HG02798 (cell line): ENCODE measurements at regions not wholly inside any gene's neighbourhood (a gene's known extent, or its start where the extent isn't known, plus 50 kb on each side); places are given as distances from the start of the nearest gene placed in this dataset.
"Not testable (repeated sequence)": the region's sequence is repeated elsewhere in the genome, so short reads cannot be mapped to it uniquely, and the experiment has no call there.

Source experiments
- ATAC-seq: cut with Tn5 transposase; IDR thresholded peaks from one replicate; pipeline ENCODE4 v1.9.1; 2021; ENCODE audit warnings: mild to moderate bottlenecking; ENCODE audit not compliant: unreplicated experiment, poor library complexity

- no peak for ATAC-seq
These were observed 112.1 kb upstream of the FHL2 start for GRCh38 chr2:105510761-105511528.

DNA sequence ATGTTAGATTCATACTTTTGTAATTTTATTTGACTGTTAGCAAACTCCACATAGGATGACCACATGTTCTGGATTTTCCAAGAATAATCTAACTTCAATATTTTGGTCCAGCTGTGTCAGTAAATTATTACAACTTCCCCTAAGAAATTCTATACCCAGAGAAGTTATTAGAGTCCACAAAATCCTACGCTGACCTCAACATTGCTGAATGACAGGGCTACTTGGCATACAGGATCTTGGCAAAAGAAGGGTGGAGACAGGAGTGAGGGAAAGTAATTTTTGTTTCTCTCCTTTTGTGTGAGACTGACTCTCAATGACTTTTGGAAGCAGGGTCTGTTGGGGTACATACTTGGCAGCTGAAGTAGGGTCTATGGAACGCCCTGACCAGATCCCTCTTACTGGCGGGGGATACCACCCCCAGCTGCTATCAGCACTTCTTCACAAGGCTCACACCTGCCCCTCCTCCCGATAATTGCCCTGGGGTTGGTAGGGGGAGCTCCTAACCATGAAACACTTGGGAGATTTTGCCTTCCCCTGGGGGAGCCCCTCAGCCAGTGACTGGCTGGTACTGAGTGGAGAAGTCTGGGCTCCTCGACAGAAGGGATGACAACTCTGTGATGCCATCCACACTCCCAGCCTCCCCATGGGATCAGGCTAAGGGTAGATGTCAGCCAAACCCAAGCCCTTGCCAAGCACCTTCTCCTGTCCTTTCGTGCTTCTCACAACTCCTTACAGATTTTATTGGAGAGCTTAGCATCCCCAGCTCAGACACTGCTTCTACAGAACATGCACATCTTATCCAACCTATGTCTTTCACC, 110.6 kb upstream of the FHL2 start:
- no peak for ATAC-seq

- ATAC-seq: not testable (repeated sequence)
These were observed 108.0 kb upstream of the FHL2 start for GRCh38 chr2:105506860-105507259.

- no peak for ATAC-seq
These were observed 105.6 kb upstream of the FHL2 start for GRCh38 chr2:105504459-105504858.

GRCh38 chr2:105502625-105503334, 103.9 kb upstream of the FHL2 start:
- no peak for ATAC-seq

GRCh38 chr2:105498281-105498846, 99.5 kb upstream of the FHL2 start:
- no peak for ATAC-seq

DNA sequence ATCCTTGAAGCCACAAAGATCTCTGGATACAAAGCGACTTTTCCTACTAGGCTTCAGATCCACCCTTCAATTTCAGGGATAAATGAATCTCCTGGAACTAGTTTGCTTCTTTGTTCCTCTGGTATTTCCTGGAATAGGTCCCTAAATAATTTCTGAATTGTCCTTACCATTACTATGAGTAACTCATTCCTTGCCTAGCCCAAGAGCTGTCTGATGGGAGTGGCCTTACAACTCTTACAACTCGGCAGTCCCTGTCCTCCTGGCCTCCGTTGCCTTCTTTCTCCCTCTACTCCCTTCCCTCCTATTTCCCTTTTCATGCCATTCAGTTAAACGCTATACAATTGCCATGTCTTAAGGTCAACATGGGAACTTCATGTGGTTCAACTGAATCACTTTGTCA, 98.2 kb upstream of the FHL2 start:
- no peak for ATAC-seq

GRCh38 chr2:105496271-105496670, 97.4 kb upstream of the FHL2 start:
- no peak for ATAC-seq

DNA sequence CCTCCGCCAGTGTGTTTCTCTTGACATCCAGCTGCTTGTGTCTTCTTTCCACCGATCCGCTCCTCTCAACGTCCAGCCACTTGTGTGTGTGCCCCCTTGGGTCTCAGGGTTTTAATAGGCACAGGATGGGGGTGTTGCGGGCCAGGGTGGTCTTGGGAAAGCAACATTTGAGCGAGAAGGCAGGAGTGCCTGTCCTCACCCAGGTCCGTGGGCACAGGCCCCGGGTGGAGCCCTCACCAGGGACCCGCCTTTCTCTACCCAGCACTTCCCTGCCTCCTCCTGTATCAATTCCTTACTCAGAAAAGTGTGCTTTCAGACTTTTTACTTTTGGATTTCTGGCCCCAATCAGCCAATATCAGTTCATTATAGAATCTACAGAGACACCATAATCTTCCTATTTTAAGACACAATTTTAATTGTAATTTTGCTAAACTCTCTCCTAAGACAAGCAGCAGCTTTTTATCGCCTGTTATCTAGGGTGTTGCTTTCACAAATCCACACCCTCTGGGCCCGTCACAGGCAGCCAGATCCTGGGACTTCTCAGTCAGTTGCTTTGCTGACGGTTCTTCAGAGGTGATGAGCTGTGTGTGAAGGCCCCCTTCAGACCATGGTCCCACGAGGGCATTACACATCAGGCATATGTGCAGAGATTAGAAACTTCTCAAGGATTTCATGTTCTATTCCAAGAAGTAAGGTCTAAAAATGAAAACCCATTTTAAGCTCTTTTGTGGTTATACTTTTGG, 96.0 kb upstream of the FHL2 start:
- ATAC-seq: no peak

- ATAC-seq: no peak
These were observed 92.1 kb upstream of the FHL2 start for GRCh38 chr2:105490956-105491355.

GRCh38 chr2:105490204-105490603, 91.4 kb upstream of the FHL2 start:
- ATAC-seq: no peak

DNA sequence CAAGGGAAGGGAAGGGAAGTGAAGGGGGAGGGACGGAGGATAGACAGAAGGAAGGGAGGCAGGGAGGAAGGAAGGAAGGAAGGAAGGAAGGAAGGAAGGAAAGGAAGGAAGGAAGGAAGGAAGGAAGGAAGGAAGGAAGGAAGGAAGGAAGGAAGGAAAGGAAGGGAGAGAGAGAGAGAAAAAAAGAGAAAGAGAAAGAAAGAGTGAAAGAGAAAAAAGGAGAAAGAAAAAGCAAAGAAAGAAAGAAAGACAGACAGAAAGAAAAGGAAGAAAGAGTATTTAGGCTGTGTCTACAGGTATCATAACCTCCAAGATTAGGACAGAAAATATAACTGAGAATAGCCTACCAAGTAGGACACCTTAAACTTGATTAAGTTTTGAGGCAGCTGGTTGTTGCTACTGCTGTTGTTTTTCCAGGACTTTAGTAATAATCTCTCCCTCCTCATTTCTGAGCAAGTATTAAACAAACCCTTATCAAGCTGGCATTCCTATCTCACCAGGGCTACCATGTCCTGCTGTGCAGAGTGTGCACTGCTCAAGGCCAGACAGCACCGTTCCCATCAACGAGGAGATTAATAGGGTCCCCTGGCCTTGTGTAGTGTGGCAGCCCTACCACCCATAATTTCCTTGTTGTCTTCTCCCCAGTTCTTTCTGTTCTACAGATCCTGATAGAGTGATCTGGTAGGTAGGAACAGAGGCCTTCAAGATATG, 90.5 kb upstream of the FHL2 start:
- no peak for ATAC-seq

DNA sequence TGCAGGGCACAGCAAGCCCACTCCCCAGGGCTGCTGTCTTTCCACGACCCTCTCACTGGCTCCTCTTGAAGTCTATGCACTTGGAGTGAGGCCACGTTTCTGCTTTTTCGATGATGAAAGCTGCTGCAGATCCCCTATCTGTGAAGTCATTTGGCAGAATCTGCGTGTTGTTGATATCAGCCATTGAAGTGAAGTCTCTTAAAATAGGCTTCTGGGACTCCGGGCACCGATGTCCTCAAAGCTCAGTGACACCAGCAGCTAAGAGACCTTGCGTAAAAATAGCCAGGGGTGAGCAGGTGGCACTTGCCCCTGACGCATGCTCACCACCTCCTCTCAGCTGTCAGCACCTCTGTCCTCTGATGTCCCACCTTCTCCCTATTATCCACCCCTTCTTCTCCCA, 89.4 kb upstream of the FHL2 start:
- ATAC-seq: no peak

DNA sequence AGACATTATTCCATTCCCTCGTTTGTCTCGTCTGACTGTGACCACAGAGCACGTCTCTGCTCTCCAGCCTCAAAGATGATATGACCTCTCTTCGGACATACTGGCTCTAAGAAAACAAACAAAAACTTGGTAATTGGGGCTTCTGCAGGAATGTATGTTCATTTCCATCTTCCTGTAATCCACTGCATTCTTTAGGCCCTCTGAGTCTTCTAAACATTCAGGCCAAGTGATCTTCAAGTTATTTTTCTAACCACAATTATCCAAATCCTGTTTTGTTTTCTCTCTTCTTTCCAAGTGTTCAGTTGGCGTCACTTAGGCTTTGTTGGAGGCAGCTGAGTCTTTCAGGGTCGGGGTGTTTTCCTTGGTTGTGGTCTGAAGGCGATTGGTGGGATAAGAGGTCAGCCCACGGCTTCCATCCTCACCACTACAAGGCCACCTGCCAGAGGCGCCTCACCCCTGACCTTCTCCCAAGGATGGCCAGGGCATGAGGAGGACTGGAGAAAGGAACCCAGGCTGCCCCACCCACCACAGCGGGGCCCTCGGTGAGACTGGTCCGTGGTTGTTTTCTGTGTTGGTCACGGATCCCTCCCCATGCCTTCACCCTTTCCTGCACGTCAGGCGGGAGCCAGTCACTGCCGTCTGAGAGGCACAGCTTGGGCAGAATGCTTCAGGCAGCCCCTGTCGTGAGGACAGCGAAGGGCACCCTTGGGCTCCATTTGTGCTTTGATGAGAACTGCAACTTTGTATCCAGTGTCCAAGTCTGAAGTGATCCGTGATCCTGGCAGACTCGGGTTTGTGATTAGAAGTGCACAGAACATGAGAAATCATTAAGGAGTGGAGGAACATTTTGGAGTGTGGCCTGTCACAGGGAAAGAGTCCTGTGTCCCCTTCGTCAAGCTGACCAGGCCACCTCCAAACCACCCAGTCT, 88.6 kb upstream of the FHL2 start:
- ATAC-seq: no peak

- no peak for ATAC-seq
These were observed 87.9 kb upstream of the FHL2 start for GRCh38 chr2:105486762-105487141.

- ATAC-seq: no peak
These were observed 79.8 kb upstream of the FHL2 start for GRCh38 chr2:105478670-105479069.

GRCh38 chr2:105477050-105477620, 78.3 kb upstream of the FHL2 start:
- ATAC-seq: not testable (repeated sequence)

DNA sequence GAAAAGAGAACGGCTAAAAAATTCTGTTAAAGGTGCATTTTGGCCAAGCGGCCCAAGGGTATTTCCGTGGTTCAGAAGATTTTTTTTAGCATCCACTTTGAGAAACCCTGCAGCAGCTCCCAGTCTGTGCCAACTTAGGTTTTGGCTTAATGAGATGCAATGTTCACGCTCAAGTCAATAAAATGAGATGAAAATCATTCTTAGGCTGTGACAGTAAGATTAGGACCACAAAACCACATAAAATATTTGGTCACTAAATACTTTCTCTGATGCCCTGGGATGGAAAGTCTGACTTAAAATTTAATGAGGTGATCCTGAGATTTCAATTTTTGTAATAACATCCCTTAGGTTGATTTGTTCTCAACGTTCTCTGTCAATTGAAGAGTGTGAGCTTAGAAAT, 74.2 kb upstream of the FHL2 start:
- ATAC-seq: no peak
